Suprapubic skin (tissue), 4 donors: ENCODE measurements at regions not wholly inside any gene's neighbourhood (a gene's known extent, or its start where the extent isn't known, plus 50 kb on each side); places are given as distances from the start of the nearest gene placed in this dataset.

Experiments used
- DNase-seq, 2 donors: peaks; one replicate each; pipeline ENCODE4 v3.0.0-alpha.2; 2019; ENCODE audit warnings: low spot score in 2 of 2
- H3K27ac ChIP-seq: fragments of 200-600 bp; sonication (generic); one replicate; pipeline ENCODE4 v1.5.1; 2019
- H3K27me3 ChIP-seq: fragments of 200-600 bp; sonication (generic); one replicate; pipeline ENCODE4 v1.5.1; 2019
- H3K36me3 ChIP-seq: fragments of 200-600 bp; sonication (generic); one replicate; pipeline ENCODE4 v1.5.1; 2019
- H3K4me1 ChIP-seq: fragments of 200-600 bp; sonication (generic); one replicate; pipeline ENCODE4 v1.5.1; 2019
- H3K4me3 ChIP-seq: fragments of 200-600 bp; sonication (generic); one replicate; pipeline ENCODE4 v1.5.1; 2019; ENCODE audit warnings: mild to moderate bottlenecking
- H3K9me3 ChIP-seq: fragments of 200-600 bp; sonication (generic); one replicate; pipeline ENCODE4 v1.5.1; 2019
- CTCF ChIP-seq, 2 donors: fragments of 200-600 bp in 1 of 2; fragments of 450-650 bp in 1 of 2; sonication (generic) in 1 of 2; IDR thresholded peaks; one replicate each; pipeline ENCODE4 v1.5.1; 2016 to 2019; ENCODE audit warnings: antibody characterized with exemption in 2 of 2, mild to moderate bottlenecking in 1 of 2, moderate library complexity in 1 of 2
- EP300 ChIP-seq: sonication (generic); formaldehyde crosslinking; IDR thresholded peaks from one replicate; pipeline ENCODE4 v1.6.1; 2017; ENCODE audit warnings: antibody characterized with exemption
- POLR2A ChIP-seq, 2 donors: fragments of 450-650 bp; IDR thresholded peaks; one replicate each; pipeline ENCODE4 v1.6.1; 2017; ENCODE audit warnings: antibody characterized with exemption in 2 of 2, mild to moderate bottlenecking in 2 of 2, moderate library complexity in 2 of 2
- POLR2AphosphoS5 ChIP-seq, 3 donors: sonication (generic); formaldehyde crosslinking; IDR thresholded peaks; one replicate each; pipeline ENCODE4 v1.6.1; 2017; ENCODE audit warnings: antibody characterized with exemption in 3 of 3
- WGBS: methylation state at CpG from one replicate; pipeline ENCODE4 v1.1.5; 2018; 5-methylcytosine and 5-hydroxymethylcytosine counted together

- no peaks in the 10 kb centered on the region for H3K27me3 ChIP-seq
- H3K9me3 ChIP-seq = no peaks in the 10 kb centered on the region
- peaks cover 12% of the 10 kb centered on the region for H3K4me1 ChIP-seq
- no peak for DNase-seq
- 96% methylated on average over 9 of the region's 9 CpGs for WGBS
- no peak overlapping the region for H3K4me3 ChIP-seq
- H3K27ac ChIP-seq = no peak overlapping the region
- TF ChIP-seq POLR2AphosphoS5 (IDR thresholded peaks at IDR 0.05) (no peak), EP300 (no peak), POLR2A (IDR thresholded peaks at IDR 0.05) (no peak), CTCF (IDR thresholded peaks at IDR 0.05) (no peak)
- no peaks in the 10 kb centered on the region for H3K36me3 ChIP-seq
Measured at GRCh38 chr10:43897765-43898419, 249.2 kb upstream of the ZNF32 start.

- 67% methylated on average over 6 of the region's 6 CpGs for WGBS
- H3K36me3 ChIP-seq = no peaks in the 10 kb centered on the region
- no peaks in the 10 kb centered on the region for H3K27me3 ChIP-seq
- H3K4me3 ChIP-seq = no peak overlapping the region
- H3K9me3 ChIP-seq = no peaks in the 10 kb centered on the region
- DNase-seq = no peak
- no peaks in the 10 kb centered on the region for H3K4me1 ChIP-seq
- TF ChIP-seq POLR2AphosphoS5 (IDR thresholded peaks at IDR 0.05) (no peak), EP300 (no peak), CTCF (IDR thresholded peaks at IDR 0.05) (no peak), POLR2A (IDR thresholded peaks at IDR 0.05) (no peak)
- no peak overlapping the region for H3K27ac ChIP-seq
Measured at GRCh38 chr10:43892062-43892770, 243.5 kb upstream of the ZNF32 start.

- no peaks in the 10 kb centered on the region for H3K9me3 ChIP-seq
- TF ChIP-seq POLR2AphosphoS5 (IDR thresholded peaks at IDR 0.05) (no peak), CTCF (IDR thresholded peaks at IDR 0.05) (no peak), EP300 (no peak), POLR2A (IDR thresholded peaks at IDR 0.05) (no peak)
- no peaks in the 10 kb centered on the region for H3K27me3 ChIP-seq
- H3K27ac ChIP-seq = no peak overlapping the region
- no peaks in the 10 kb centered on the region for H3K36me3 ChIP-seq
- no peak overlapping the region for H3K4me3 ChIP-seq
- no peaks in the 10 kb centered on the region for H3K4me1 ChIP-seq
- DNase-seq = no peak
Measured at GRCh38 chr10:43891241-43891640, 242.6 kb upstream of the ZNF32 start.

GRCh38 chr10:43890124-43890523 lies 241.4 kb upstream of the ZNF32 start:
- TF ChIP-seq CTCF (IDR thresholded peaks at IDR 0.05) = no peak
- TF ChIP-seq EP300 = no peak
- TF ChIP-seq POLR2A (IDR thresholded peaks at IDR 0.05) = no peak
- no peak for TF ChIP-seq POLR2AphosphoS5 (IDR thresholded peaks at IDR 0.05)
- WGBS = 55% methylated on average over 2 of the region's 2 CpGs
- H3K4me1 ChIP-seq = no peaks in the 10 kb centered on the region
- no peak for DNase-seq
- H3K36me3 ChIP-seq = no peaks in the 10 kb centered on the region
- H3K27me3 ChIP-seq = no peaks in the 10 kb centered on the region
- H3K4me3 ChIP-seq = no peak overlapping the region
- no peak overlapping the region for H3K27ac ChIP-seq
- no peaks in the 10 kb centered on the region for H3K9me3 ChIP-seq

- 44% methylated on average over 3 of the region's 3 CpGs for WGBS
- Histone ChIP-seq H3K27me3 (no peaks in the 10 kb centered on the region), H3K4me3 (no peak overlapping the region), H3K36me3 (no peaks in the 10 kb centered on the region), H3K9me3 (no peaks in the 10 kb centered on the region), H3K4me1 (no peaks in the 10 kb centered on the region), H3K27ac (no peak overlapping the region)
- no peak for TF ChIP-seq POLR2AphosphoS5 (IDR thresholded peaks at IDR 0.05)
- no peak for TF ChIP-seq POLR2A (IDR thresholded peaks at IDR 0.05)
- TF ChIP-seq EP300 = no peak
- TF ChIP-seq CTCF (IDR thresholded peaks at IDR 0.05) = no peak
- DNase-seq = no peak
Measured at GRCh38 chr10:43888586-43888985, 239.9 kb upstream of the ZNF32 start.
